DND-41 (cell line): ENCODE measurements at regions not wholly inside any gene's neighbourhood (a gene's known extent, or its start where the extent isn't known, plus 50 kb on each side); places are given as distances from the start of the nearest gene placed in this dataset.

ENCODE experiments used
- ATAC-seq: fragments of 200-7000 bp; cut with Tn5 transposase; 3 replicates; pipeline ENCODE4 v1.9.1; 2021; ENCODE audit warnings: low read depth; ENCODE audit not compliant: insufficient read depth
- DNase-seq: peaks from one replicate; pipeline ENCODE4 v3.0.0-alpha.2; 2020
- H2AFZ ChIP-seq: 2 replicates; pipeline ENCODE4 v1.6.0; 2012; ENCODE audit warnings: low read depth, low read length
- H3K27ac ChIP-seq: 2 replicates; pipeline ENCODE4 v1.5.1; 2012; ENCODE audit warnings: low read length, inconsistent platforms
- H3K27me3 ChIP-seq: fragments of 200-600 bp; sonication (generic); 2 replicates; pipeline ENCODE4 v1.6.0; 2012; ENCODE audit warnings: low read length, mild to moderate bottlenecking, inconsistent platforms; ENCODE audit not compliant: insufficient read depth, poor library complexity
- H3K36me3 ChIP-seq: 2 replicates; pipeline ENCODE4 v1.5.1; 2012; ENCODE audit warnings: low read length, inconsistent platforms; ENCODE audit not compliant: insufficient read depth
- H3K4me1 ChIP-seq: 2 replicates; pipeline ENCODE4 v1.5.1; 2012; ENCODE audit warnings: mild to moderate bottlenecking, low read length; ENCODE audit not compliant: insufficient read depth
- H3K4me2 ChIP-seq: 2 replicates; pipeline ENCODE4 v1.6.0; 2012; ENCODE audit warnings: mild to moderate bottlenecking, moderate library complexity, low read length, inconsistent platforms; ENCODE audit not compliant: insufficient read depth
- H3K4me3 ChIP-seq, 2 experiments: fragments of 200-600 bp in 1 of 2; shearing (Covaris generic) in 1 of 2; 2 replicates each; pipeline ENCODE4 v1.5.1; 2012 to 2016; ENCODE audit warnings: inconsistent platforms in 2 of 2, low read length in 2 of 2, mild to moderate bottlenecking in 2 of 2, low read depth in 1 of 2, moderate library complexity in 1 of 2
- H3K79me2 ChIP-seq: 2 replicates; pipeline ENCODE4 v1.6.0; 2012; ENCODE audit warnings: low read length, inconsistent platforms; ENCODE audit not compliant: insufficient read depth
- H3K9ac ChIP-seq: 2 replicates; pipeline ENCODE4 v1.6.0; 2012; ENCODE audit warnings: low read depth, mild to moderate bottlenecking, inconsistent platforms, low read length, moderate library complexity
- H3K9me3 ChIP-seq: 2 replicates; pipeline ENCODE4 v1.5.1; 2012; ENCODE audit warnings: low read length, moderate library complexity, mild to moderate bottlenecking, inconsistent platforms; ENCODE audit not compliant: insufficient read depth, severe bottlenecking
- H4K20me1 ChIP-seq: 2 replicates; pipeline ENCODE4 v1.6.0; 2012; ENCODE audit warnings: low read length; ENCODE audit not compliant: insufficient read depth
- CTCF ChIP-seq: IDR thresholded peaks from 2 replicates; pipeline ENCODE4 v1.5.1; 2012; ENCODE audit warnings: borderline replicate concordance, low read length, moderate library complexity, mild to moderate bottlenecking; ENCODE audit not compliant: poor library complexity, severe bottlenecking; ENCODE audit errors: extremely low read depth
- EZH2 ChIP-seq: IDR thresholded peaks from 3 replicates; pipeline ENCODE4 v1.6.1; 2012; ENCODE audit warnings: borderline replicate concordance, low read depth, mild to moderate bottlenecking, moderate library complexity, low read length, inconsistent platforms; ENCODE audit not compliant: severe bottlenecking

DNA sequence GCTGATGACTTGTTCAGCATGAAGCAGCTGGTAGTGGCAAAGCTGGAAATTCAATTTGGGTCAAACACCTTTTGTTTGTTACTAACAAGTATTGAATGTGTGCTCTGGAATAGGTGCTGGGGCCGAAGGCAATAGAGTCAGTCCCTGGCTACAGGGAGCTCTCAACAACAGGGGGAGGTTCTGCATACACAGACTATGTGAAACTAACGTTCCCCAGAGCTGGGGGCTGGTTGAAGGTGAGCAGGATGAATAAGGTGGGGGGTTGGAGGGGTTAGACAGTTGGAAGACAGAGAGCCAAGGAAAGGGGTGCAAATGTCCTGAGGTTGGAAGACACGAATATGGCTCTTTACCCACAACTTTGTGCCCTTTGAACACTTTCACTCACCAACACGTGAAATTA lies 84.1 kb upstream of the PLPP4 start:
- no peak overlapping the region for H3K9ac ChIP-seq
- DNase-seq: no peak
- H3K36me3 ChIP-seq: no peaks in the 10 kb centered on the region
- H2AFZ ChIP-seq: no peak overlapping the region
- peaks cover 15% of the 10 kb centered on the region for H3K27me3 ChIP-seq
- no peak overlapping the region for H3K4me2 ChIP-seq
- no peaks in the 10 kb centered on the region for H3K79me2 ChIP-seq
- H3K9me3 ChIP-seq: no peaks in the 10 kb centered on the region
- H3K4me3 ChIP-seq: no peak overlapping the region
- no peaks in the 10 kb centered on the region for H4K20me1 ChIP-seq
- no peak overlapping the region for H3K27ac ChIP-seq
- no peaks in the 10 kb centered on the region for H3K4me1 ChIP-seq
- ATAC-seq: no peak
- TF ChIP-seq EZH2 (no peak), CTCF (no peak)

GRCh38 chr10:120375666-120376065 lies 81.4 kb upstream of the PLPP4 start:
- no peaks in the 10 kb centered on the region for H3K36me3 ChIP-seq
- H3K9ac ChIP-seq: no peak overlapping the region
- no peak overlapping the region for H3K4me2 ChIP-seq
- no peak overlapping the region for H3K27ac ChIP-seq
- no peaks in the 10 kb centered on the region for H4K20me1 ChIP-seq
- H3K79me2 ChIP-seq: no peaks in the 10 kb centered on the region
- H3K4me1 ChIP-seq: no peaks in the 10 kb centered on the region
- H2AFZ ChIP-seq: no peak overlapping the region
- TF ChIP-seq EZH2 (no peak), CTCF (no peak)
- DNase-seq: no peak
- no peaks in the 10 kb centered on the region for H3K9me3 ChIP-seq
- H3K4me3 ChIP-seq: no peak overlapping the region
- H3K27me3 ChIP-seq: peaks cover 3% of the 10 kb centered on the region
- no peak for ATAC-seq

- Histone ChIP-seq H3K4me3 (no peak overlapping the region), H3K36me3 (no peaks in the 10 kb centered on the region), H3K9me3 (no peaks in the 10 kb centered on the region), H3K4me1 (no peaks in the 10 kb centered on the region), H3K27me3 (peaks cover 8% of the 10 kb centered on the region), H3K79me2 (no peaks in the 10 kb centered on the region), H3K4me2 (no peak overlapping the region), H2AFZ (no peak overlapping the region), H3K27ac (no peak overlapping the region), H3K9ac (no peak overlapping the region), H4K20me1 (no peaks in the 10 kb centered on the region)
- TF ChIP-seq CTCF (no peak), EZH2 (no peak)
- DNase-seq: no peak
- ATAC-seq: no peak
These were observed 75.1 kb upstream of the PLPP4 start for GRCh38 chr10:120381931-120382330.

- DNase-seq: no peak
- peaks cover 8% of the 10 kb centered on the region for H3K27me3 ChIP-seq
- no peak for TF ChIP-seq EZH2
- no peaks in the 10 kb centered on the region for H4K20me1 ChIP-seq
- no peaks in the 10 kb centered on the region for H3K4me1 ChIP-seq
- H3K79me2 ChIP-seq: no peaks in the 10 kb centered on the region
- H3K4me2 ChIP-seq: no peak overlapping the region
- no peaks in the 10 kb centered on the region for H3K36me3 ChIP-seq
- no peak for ATAC-seq
- H3K4me3 ChIP-seq: no peak overlapping the region
- no peak overlapping the region for H3K9ac ChIP-seq
- H3K27ac ChIP-seq: no peak overlapping the region
- no peaks in the 10 kb centered on the region for H3K9me3 ChIP-seq
- H2AFZ ChIP-seq: no peak overlapping the region
These were observed 74.7 kb upstream of the PLPP4 start for GRCh38 chr10:120382360-120382759.
